Activated T-helper 9 cell treated with anti-CD3 and anti-CD28 coated beads, Interleukin-2, amount 50 U/mL, for 16 hours (primary cell): ENCODE measurements at regions not wholly inside any gene's neighbourhood (a gene's known extent, or its start where the extent isn't known, plus 50 kb on each side); places are given as distances from the start of the nearest gene placed in this dataset.
"Not testable (repeated sequence)": the region's sequence is repeated elsewhere in the genome, so short reads cannot be mapped to it uniquely, and the experiment has no call there.

Source experiments
- DNase-seq: peaks from one replicate; pipeline ENCODE4 v3.0.0-alpha.2; 2020; ENCODE audit warnings: low read depth

GRCh38 chr7:69199041-69199440 lies 399.2 kb upstream of the AUTS2 start:
- no peak for DNase-seq

- DNase-seq, result no peak
Measured at GRCh38 chr7:69199661-69200060, 398.6 kb upstream of the AUTS2 start.

GRCh38 chr7:69203871-69204270 lies 394.4 kb upstream of the AUTS2 start:
- no peak for DNase-seq

GRCh38 chr7:69204943-69205342 lies 393.3 kb upstream of the AUTS2 start:
- DNase-seq, result no peak

DNA sequence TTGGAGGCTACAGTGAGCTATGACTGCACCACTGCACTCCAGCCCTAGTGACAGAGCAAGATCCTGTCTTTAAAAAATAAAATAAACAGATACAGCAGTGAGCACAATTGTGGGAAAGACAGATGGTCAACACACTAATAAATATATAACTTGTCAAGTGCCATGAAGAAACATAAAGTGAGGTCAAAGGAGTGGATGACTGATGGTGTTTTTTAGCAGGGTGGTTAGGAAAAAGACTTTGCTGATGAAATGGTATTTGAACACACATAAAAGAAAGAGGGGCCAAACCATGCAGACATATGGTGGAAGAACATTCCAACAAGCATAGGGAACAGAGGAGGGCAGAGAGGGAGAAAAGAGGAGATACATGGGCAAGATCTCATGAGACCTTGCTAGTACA lies 392.7 kb upstream of the AUTS2 start:
- no peak for DNase-seq

DNA sequence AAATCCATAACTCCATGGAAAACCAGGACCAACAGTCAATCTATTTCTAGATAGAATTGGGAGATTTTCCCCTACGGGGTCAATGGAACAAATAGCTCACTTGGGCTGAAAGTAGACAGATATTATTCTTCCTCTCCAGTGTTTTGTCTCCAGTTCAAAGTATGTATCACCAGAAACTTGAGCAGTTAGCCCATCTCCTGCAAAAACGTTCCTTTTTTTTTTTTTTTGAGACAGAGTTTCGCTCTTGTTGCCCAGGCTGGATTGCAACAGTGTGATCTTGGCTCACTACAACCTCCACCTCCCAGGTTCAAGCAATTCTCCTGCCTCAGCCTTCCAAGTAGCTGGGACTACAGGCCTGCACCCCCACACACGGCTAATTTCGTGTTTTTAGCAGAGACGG lies 390.0 kb upstream of the AUTS2 start:
- no peak for DNase-seq

GRCh38 chr7:69208848-69209247 lies 389.4 kb upstream of the AUTS2 start:
- no peak for DNase-seq

DNA sequence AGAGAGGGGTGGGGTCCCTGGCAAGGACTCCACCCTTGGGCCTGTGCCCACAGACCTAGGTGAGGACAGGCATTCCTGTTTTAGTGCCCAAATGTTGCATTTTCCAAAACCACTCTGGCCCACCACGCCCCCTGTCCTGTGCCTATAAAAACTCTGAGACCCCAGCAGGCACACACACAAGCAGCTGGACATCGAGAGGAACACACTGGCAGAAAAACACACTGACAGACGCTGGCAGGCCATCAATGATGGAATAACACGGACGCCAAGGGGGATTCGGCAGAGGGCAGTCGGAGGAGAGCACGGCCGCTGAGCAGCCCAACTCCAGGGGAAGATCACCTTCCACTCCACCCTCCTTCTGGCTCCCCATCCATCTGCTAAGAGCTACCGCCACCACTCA lies 386.9 kb upstream of the AUTS2 start:
- DNase-seq, result no peak

DNA sequence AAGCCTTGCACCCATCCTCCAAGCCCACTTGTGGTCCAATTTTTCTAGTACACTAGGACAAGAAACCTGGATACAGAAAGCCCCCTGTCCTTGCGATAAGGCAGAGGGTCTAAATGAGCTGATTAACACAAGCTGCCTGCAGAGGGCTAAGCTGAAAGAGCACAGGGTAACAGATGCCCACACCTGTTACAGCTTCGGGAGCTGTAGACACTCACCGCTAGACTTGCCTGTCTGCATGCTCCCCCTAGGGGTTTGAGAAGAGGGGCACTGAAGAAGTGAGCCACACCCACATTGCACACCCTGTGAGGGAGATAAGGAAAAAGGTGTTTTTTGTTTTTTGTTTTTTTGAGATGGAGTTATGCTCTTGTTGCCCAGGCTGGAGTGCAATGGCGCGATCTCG lies 386.5 kb upstream of the AUTS2 start:
- DNase-seq, result no peak

- no peak for DNase-seq
Measured at GRCh38 chr7:69213878-69214277, 384.4 kb upstream of the AUTS2 start.

- not testable (repeated sequence) for DNase-seq
Measured at GRCh38 chr7:69215516-69215915, 382.8 kb upstream of the AUTS2 start.

DNA sequence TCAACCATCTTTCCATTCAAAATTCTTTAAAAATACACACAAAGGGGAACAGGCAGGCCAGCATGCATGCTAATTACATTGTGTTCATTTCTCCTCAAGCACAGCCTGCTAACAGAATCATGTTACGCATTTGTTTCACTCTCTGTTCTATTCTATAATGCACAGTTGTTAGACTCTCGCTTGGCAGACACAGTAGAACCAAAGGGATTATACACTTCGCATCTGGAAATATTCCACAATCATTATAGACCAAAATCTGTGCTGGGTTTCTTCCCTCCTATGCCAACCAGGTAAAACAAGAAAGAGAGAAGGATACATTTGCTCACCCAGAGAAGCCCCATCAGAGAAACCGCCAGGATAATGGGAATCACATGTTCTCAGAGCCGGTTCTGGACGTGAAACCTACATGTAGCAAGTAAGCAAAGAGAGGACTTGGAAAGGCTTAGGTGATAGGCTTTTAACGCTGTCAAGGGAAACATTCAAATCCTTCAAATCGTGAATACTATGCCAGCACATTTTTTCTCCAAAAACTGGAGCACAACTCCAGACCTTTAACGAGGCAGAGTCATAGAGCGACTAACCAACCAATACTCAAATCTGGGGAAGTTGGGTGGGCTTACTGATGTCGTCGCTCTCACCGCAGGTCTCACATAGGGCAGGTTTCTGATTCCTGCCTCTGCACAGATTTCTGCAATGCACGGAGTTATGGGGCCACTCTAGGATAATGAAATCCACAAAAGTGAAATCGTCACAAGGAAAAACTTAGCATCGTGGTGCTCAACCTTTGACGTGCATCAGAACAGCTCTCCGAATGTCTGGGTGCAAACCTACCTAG lies 380.5 kb upstream of the AUTS2 start:
- DNase-seq, result no peak

DNA sequence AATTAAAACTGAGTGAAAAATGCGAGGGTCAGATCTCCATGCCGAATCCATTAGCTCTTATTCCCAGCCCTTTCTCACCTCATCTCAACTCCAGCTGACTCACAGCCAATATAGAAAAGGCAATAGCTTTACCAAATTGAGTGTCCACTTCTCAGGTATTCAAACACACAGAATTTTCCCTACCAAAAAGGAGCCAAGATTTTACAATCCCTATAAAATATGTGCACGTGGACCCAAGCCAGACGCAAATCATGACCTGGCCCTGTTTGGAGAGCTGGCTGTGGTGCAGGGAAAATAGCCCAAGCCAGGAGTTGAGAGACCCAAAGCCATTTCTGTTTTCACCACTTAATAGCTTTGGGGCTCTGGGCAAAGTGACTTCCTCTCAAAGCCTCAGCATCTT lies 379.7 kb upstream of the AUTS2 start:
- DNase-seq, result no peak

DNA sequence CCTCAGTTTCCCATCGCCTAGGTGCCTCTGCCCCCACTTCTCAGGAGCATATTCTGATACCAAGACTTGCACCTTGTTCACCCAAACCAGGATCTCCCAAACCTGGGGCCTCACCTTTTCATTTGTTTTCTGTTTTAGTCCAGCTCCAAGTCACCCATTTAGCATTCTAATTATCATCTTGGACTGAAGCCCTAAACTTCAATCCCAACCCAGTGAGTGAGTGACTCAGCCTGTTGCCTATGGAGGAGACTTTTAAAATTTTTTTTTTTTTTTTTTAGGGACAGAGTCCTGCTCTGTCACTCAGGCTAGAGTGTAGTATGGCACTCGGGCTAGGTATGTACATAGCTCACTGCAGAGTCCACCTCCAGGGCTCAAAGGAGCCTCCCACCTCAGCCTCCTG lies 378.9 kb upstream of the AUTS2 start:
- no peak for DNase-seq

- no peak for DNase-seq
Measured at GRCh38 chr7:69225259-69225943, 372.9 kb upstream of the AUTS2 start.

DNA sequence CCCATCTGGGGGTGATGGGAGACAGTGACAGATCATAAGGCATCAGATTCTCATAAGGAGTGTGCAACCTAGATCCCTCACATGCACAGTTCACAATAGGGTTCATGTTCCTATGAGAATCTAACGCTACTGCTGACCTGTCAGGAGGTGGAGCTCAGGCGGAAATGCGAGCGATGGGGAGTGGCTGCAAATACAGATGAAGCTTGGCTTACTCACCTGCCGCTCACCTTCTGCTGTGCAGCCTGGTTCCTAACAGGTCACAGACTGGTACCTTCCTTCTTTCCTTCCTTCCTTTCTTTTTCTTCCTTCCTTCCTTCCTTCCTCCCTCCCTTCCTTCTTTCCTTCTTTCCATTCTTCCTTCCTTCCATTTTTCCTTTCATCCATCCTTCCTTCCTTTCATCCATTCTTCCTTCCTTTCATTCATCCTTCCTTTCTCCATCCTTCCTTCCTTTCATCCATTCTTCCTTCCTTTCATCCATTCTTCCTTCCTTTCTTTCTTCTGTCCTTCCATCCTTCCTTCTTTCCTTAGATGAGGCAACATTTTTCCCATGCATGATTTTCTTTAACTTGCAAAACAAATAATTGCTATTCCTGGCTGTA lies 370.0 kb upstream of the AUTS2 start:
- no peak for DNase-seq

DNA sequence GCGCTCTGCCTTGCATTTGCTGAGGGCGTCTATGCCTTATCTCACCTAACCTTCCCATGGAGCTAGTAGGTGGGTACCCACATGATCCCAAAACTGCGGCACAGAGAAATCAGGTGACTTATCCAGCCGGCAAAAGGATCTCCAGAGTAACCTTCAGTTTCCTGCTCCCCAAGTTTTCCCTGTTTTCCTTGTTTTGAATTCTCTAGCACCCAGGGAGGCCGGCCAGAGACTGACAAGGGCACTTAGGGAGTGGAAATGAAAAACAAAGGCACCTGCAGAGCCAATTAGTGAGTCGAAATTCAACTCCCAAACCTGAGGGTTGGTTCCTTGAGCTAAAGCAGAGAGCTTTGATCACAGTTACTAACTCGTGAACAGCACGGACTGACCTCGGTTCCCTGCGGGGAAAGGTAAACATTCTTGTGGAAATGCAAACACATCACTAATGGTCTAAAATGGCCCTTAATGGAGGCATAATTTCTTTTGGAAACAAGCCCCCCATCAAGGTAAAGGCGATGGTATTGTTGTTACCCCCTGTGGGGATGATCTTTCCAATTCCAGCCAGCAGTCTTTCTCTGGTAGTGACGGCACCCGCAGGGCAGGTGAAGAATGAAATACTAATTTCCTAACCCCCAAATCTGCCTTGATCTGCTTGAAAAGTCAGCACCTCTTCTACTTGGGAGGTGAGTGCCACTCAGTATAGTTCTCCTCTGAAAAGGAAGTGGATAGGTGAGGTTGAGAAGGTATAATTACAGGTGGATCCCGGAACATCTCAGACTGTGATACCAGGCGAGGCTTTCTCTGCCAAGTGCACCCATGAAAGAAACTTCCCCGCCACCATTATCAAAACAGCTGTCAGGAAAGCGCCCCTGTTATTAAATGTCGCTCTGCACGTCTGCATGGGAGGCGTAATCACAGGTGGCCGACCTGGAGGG lies 365.6 kb upstream of the AUTS2 start:
- DNase-seq, result no peak

- no peak for DNase-seq
Measured at GRCh38 chr7:69237541-69237940, 360.7 kb upstream of the AUTS2 start.

- DNase-seq, result no peak
Measured at GRCh38 chr7:69243016-69243415, 355.3 kb upstream of the AUTS2 start.

GRCh38 chr7:69244701-69245100 lies 353.6 kb upstream of the AUTS2 start:
- DNase-seq, result no peak

DNA sequence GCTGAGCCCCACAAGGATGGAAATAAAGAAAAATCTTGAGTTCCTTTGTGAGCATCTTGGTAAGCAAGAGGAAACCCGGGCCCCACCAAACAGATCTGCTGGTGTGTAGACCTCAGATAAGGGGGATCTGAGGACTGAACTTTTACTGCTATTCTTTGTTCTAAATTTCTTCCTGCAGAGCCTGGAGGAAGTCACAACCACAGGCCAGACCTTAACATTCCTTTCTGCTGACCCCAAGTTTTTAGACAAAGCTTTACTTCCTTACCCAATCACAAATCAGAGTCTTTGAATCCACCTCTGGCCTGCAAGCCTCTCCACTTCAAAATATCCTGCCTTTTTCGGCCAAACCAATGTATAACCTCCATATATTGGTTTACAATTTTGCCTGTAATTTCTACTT lies 352.6 kb upstream of the AUTS2 start:
- DNase-seq, result no peak

DNA sequence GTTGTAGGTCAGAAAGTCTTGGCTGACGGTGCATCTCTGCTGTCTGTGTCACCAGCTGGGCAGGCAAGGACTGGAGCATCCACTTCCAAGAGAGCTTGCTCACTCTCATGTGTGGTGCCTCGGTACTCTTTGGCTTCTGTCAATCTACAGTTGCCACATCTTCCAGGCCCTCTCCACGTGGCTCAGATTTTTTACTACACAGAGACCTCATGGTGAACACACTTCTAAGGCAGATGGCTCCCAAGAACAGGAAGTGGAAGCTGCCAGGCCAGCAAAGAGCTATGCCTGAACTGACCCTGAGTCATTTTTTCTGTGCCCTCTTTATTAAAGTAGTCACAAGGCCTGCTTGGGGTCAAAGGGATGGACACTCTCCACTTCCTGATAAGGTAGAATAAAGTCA lies 351.5 kb upstream of the AUTS2 start:
- no peak for DNase-seq
